ENCODE measurements at regions not wholly inside any gene's neighbourhood (a gene's known extent, or its start where the extent isn't known, plus 50 kb on each side); places are given as distances from the start of the nearest gene placed in this dataset.

GRCh38 chr11:29959488-29959887 is 57.3 kb downstream of the KCNA4 start:
- no peak for DNase-seq

GRCh38 chr11:29957431-29957830 is 59.4 kb downstream of the KCNA4 start:
- no peak for DNase-seq

GRCh38 chr11:29956076-29956556 is 60.7 kb downstream of the KCNA4 start:
- no peak for DNase-seq

- DNase-seq: no peak
These were observed 73.5 kb downstream of the KCNA4 start for GRCh38 chr11:29943347-29943746.

- DNase-seq: no peak
These were observed 79.3 kb downstream of the KCNA4 start for GRCh38 chr11:29937526-29937925.

- DNase-seq: no peak
These were observed 82.7 kb downstream of the KCNA4 start for GRCh38 chr11:29934115-29934638.

GRCh38 chr11:29916040-29916439 is 100.8 kb downstream of the KCNA4 start:
- no peak for DNase-seq

- no peak for DNase-seq
These were observed 102.5 kb downstream of the KCNA4 start for GRCh38 chr11:29914203-29914930.

GRCh38 chr11:29913352-29913751 is 103.5 kb downstream of the KCNA4 start:
- DNase-seq: no peak

- no peak for DNase-seq
These were observed 116.4 kb downstream of the KCNA4 start for GRCh38 chr11:29900382-29900781.

- no peak for DNase-seq
These were observed 137.3 kb downstream of the KCNA4 start for GRCh38 chr11:29879560-29879959.

GRCh38 chr11:29876192-29876591 is 140.6 kb downstream of the KCNA4 start:
- DNase-seq: no peak

GRCh38 chr11:29847219-29847618 is 169.6 kb downstream of the KCNA4 start:
- DNase-seq: no peak

GRCh38 chr11:29844701-29845379 is 172.0 kb downstream of the KCNA4 start:
- DNase-seq: no peak

GRCh38 chr11:29844031-29844430 is 172.8 kb downstream of the KCNA4 start:
- DNase-seq: no peak

- DNase-seq: no peak
These were observed 174.8 kb downstream of the KCNA4 start for GRCh38 chr11:29842061-29842460.

- no peak for DNase-seq
These were observed 190.0 kb downstream of the KCNA4 start for GRCh38 chr11:29826878-29827277.

- no peak for DNase-seq
These were observed 200.5 kb downstream of the KCNA4 start for GRCh38 chr11:29816359-29816758.

- DNase-seq: no peak
These were observed 207.7 kb downstream of the KCNA4 start for GRCh38 chr11:29809121-29809520.

- DNase-seq: no peak
These were observed 214.3 kb downstream of the KCNA4 start for GRCh38 chr11:29802522-29802921.

GRCh38 chr11:29801561-29801960 is 215.3 kb downstream of the KCNA4 start:
- no peak for DNase-seq

GRCh38 chr11:29786092-29786491 is 230.7 kb downstream of the KCNA4 start:
- DNase-seq: no peak

GRCh38 chr11:29783506-29783905 is 233.3 kb downstream of the KCNA4 start:
- no peak for DNase-seq

GRCh38 chr11:29782447-29782846 is 234.4 kb downstream of the KCNA4 start:
- DNase-seq: no peak
